HG03521 (cell line): ENCODE measurements at regions not wholly inside any gene's neighbourhood (a gene's known extent, or its start where the extent isn't known, plus 50 kb on each side); places are given as distances from the start of the nearest gene placed in this dataset.

Experiments used
- ATAC-seq: cut with Tn5 transposase; IDR thresholded peaks from one replicate; pipeline ENCODE4 v1.9.1; 2021; ENCODE audit warnings: mild to moderate bottlenecking, moderate library complexity; ENCODE audit not compliant: unreplicated experiment

DNA sequence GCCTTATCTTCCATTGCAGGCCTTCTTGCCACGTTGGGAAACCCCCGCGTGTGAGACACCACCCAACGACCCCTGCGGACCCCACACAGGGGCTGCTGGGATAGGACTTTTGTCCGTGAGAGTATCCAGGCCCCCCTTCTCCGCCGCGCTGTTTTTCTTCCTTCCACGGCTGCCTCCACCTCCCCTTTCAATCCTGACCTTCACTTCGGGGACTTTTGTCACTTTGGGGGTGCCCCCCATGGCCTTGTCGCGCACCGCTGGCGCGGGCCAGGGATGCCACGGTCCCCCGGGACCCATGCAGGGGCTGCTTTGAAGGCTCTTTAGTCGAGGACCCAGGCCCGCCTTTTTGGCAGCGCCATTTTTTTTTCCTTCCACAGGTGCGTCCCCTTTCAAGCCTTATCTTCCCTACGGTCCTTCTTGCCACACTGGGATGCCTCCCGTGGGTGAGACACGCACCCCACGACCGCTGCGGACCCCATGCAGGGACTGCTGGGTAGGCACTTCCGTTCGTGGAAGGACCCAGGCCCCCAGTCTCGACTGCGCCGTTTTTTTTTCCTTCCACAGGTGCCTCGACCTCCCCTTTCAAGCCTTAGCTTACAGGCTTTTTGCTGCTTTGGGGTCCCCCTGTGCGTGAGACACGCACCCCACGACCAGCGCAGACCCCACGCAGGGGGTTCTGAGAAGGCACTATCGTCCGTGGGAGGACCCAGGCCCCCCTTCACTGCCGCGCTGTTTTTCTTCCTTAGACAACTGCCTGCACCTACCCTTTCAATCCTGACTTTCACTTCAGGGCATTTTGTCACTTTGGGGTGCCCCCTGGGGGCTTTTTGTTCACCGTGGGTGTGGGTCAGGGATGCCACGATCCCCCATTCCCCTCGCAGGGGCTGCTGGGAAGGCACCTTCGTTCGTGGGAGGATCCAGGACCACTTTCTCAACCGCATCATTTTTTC lies 267.4 kb downstream of the ALG10 start:
- no peak for ATAC-seq

DNA sequence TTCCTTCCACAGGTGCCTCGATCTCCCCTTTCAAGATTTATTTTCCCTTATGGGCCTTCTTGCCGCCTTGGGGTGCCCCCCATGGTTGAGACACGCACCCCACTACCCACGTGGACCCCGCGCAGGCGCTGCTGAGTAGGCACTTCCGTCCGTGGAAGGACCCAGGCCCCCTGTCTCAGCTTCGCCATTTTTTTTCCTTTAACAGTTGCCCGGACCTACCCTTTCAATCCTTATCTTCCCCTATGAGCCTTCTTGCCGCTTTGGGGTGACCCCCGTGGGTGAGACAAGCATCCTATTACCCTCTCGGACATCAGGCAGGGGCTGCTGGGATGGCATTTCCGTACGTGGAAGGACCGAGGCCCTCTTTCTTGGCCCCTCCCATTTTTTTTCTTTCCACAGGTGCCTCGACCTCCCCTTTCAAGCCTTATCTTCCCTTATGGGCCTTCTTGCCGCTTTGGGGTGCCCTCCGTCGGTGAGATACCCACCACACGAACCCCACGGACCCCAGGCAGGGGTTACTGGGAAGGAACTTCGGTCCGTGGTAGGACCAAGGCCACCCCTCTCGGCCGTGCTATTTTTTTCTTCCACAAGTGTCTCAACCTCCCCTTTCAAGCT lies 268.2 kb downstream of the ALG10 start:
- no peak for ATAC-seq

GRCh38 chr12:34291001-34291400 lies 268.7 kb downstream of the ALG10 start:
- no peak for ATAC-seq

DNA sequence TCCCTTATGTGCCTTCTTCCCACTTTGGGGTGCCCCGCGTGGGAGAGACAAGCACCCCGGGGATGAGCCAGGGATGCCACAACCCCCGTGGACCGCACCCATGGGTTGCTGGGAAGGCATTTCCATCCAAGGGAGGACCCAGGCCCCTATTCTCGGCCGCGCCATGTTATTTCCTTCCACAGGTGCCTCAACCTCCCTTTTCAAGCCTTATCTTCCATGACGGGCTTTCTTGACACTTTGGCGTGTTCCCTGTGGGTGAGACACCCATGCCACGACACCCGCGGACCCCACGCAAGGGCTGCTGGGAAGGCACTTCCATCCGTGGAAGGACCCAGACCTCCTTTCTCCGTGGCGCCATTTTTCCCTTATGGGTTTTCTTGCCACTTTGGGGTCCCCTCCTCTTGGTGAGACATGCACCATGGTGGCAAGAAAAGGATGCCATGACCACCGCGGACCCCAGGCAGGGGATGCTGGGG lies 269.2 kb downstream of the ALG10 start:
- ATAC-seq = no peak

DNA sequence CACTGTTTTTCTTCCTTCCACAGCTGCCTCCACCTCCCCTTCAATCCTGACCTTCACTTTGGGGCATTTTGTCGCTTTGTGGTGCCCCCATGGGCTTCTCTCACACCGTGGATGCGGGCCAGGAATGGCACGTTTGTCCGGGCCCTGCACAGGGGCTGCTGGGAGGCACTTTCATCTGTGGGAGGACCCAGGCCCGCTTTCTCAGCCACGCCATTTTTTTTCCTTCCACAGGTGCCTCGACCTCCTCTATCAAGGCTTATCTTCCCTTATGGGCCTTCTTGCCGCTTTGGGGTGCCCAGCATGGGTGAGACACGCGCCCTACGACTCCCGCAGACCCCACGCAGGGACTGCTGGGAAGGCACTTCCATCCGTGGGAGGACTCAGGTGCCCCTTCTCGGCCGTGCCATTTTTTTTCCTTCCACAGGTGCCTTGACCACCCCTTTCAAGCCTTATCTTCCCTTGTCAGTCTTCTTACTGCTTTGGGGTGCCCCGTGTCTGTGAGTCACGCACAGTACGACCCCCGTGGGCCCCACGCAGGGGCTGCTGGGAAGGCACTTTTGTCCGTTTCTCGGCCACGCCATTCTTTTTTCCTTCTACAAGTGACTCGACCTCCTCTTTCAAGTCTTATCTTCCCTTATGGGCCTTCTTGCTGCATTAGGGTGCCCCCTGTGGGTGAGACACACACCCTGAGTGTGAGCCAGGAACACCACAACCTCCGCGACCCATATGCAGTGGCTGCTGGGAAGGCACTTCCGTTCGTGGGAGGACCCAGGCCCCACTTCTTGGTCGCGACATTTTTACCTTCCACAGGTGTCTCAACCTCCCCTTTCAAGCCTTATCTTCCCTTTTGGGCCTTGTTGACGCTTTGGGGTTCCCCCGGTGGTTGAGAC lies 270.7 kb downstream of the ALG10 start:
- ATAC-seq = no peak

- ATAC-seq = no peak
Measured at GRCh38 chr12:34294137-34294536, 271.8 kb downstream of the ALG10 start.

GRCh38 chr12:34294671-34295365 lies 272.5 kb downstream of the ALG10 start:
- no peak for ATAC-seq

GRCh38 chr12:34295366-34296142 lies 273.3 kb downstream of the ALG10 start:
- ATAC-seq = no peak

GRCh38 chr12:34296143-34297041 lies 274.1 kb downstream of the ALG10 start:
- ATAC-seq = no peak

- ATAC-seq = no peak
Measured at GRCh38 chr12:34297126-34297789, 275.0 kb downstream of the ALG10 start.

DNA sequence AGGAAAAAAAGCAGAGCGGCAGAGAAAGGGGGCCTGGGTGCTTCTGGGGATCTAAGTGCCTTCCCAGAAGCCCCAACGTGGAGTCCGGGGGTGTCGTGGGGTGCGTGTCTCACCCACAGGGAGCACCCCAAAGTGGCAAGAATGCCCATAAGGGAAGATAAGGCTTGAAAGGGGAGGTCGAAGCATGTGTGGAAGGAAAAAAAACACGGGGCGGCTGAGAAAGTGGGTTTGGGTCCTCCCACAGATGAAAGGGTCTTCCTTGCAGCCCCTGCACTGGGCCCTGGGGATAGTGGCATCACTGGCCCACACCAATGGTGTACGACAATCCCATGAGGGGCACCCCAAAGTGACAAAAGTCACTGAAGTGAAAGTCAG lies 275.5 kb downstream of the ALG10 start:
- no peak for ATAC-seq

GRCh38 chr12:34298176-34298970 lies 276.1 kb downstream of the ALG10 start:
- ATAC-seq = no peak

GRCh38 chr12:34298971-34299801 lies 276.9 kb downstream of the ALG10 start:
- ATAC-seq = no peak

- ATAC-seq = no peak
Measured at GRCh38 chr12:34299802-34300193, 277.5 kb downstream of the ALG10 start.

GRCh38 chr12:34300376-34301250 lies 278.3 kb downstream of the ALG10 start:
- no peak for ATAC-seq
